Natural killer cell (primary cell): ENCODE measurements at regions not wholly inside any gene's neighbourhood (a gene's known extent, or its start where the extent isn't known, plus 50 kb on each side); places are given as distances from the start of the nearest gene placed in this dataset.

Experiments used
- ATAC-seq, 3 donors: fragments of 150-1000 bp in 2 of 3; fragments of 200-7000 bp in 1 of 3; cut with Tn5 transposase; 1 replicate in 1 of 3; 2 replicates in 2 of 3; pipeline ENCODE4 v1.10.0; 2021; ENCODE audit warnings: mild to moderate bottlenecking in 2 of 3, moderate library complexity in 2 of 3
- DNase-seq, 2 donors: peaks; one replicate each; pipeline versions ENCODE4 v3.0.0 to v3.0.0-alpha.2; 2013 to 2021; ENCODE audit warnings: mixed read lengths in 1 of 2
- H3K27ac ChIP-seq: one replicate; pipeline ENCODE4 v1.5.1; 2013; ENCODE audit warnings: mild to moderate bottlenecking, low read length
- H3K27me3 ChIP-seq: one replicate; pipeline ENCODE4 v1.6.1; 2013; ENCODE audit warnings: low read length; ENCODE audit not compliant: control insufficient read depth, insufficient read depth
- H3K36me3 ChIP-seq: one replicate; pipeline ENCODE4 v1.6.1; 2013; ENCODE audit warnings: low read length; ENCODE audit not compliant: control insufficient read depth, insufficient read depth
- H3K4me1 ChIP-seq: one replicate; pipeline ENCODE4 v1.6.1; 2013; ENCODE audit warnings: low read length; ENCODE audit not compliant: control insufficient read depth, insufficient read depth
- H3K4me3 ChIP-seq: one replicate; pipeline ENCODE4 v1.5.1; 2013; ENCODE audit warnings: low read length
- H3K9me3 ChIP-seq: one replicate; pipeline ENCODE4 v1.6.1; 2013; ENCODE audit warnings: low read length; ENCODE audit not compliant: control insufficient read depth, insufficient read depth
- H3K27ac Mint-ChIP-seq, 2 donors: one replicate each; pipeline ENCODE4 v1.8.0; 2022; ENCODE audit warnings: mild to moderate bottlenecking in 2 of 2, mixed read lengths in 2 of 2, moderate library complexity in 1 of 2
- H3K27me3 Mint-ChIP-seq, 2 donors: one replicate each; pipeline ENCODE4 v1.8.0; 2022; ENCODE audit warnings: low read depth in 2 of 2, mixed read lengths in 2 of 2
- H3K36me3 Mint-ChIP-seq: one replicate; pipeline ENCODE4 v1.8.0; 2022; ENCODE audit warnings: mixed read lengths
- H3K4me1 Mint-ChIP-seq, 2 donors: one replicate each; pipeline ENCODE4 v1.8.0; 2022; ENCODE audit warnings: mixed read lengths in 2 of 2
- H3K4me3 Mint-ChIP-seq: one replicate; pipeline ENCODE4 v1.8.0; 2022; ENCODE audit warnings: mild to moderate bottlenecking, moderate library complexity, mixed read lengths
- H3K9me3 Mint-ChIP-seq, 2 donors: one replicate each; pipeline ENCODE4 v1.8.0; 2022; ENCODE audit warnings: mixed read lengths in 2 of 2
- WGBS: methylation state at CpG from one replicate; pipeline ENCODE4 v1.1.7; 2013; ENCODE audit warnings: missing lambda C conversion rate; ENCODE audit not compliant: insufficient coverage; 5-methylcytosine and 5-hydroxymethylcytosine counted together
- intact Hi-C: fragments of 100-400 bp; cut with micrococcal nuclease; formaldehyde crosslinking; loops from one replicate; pipeline ENCODE4 v1.14.2; 2022
- TF ChIP-seq, protein P1 (sequence below): fragments of 200-600 bp; IDR thresholded peaks from one replicate; pipeline ENCODE4 v1.8.0; 2022; ENCODE audit warnings: antibody characterized with exemption

DNA sequence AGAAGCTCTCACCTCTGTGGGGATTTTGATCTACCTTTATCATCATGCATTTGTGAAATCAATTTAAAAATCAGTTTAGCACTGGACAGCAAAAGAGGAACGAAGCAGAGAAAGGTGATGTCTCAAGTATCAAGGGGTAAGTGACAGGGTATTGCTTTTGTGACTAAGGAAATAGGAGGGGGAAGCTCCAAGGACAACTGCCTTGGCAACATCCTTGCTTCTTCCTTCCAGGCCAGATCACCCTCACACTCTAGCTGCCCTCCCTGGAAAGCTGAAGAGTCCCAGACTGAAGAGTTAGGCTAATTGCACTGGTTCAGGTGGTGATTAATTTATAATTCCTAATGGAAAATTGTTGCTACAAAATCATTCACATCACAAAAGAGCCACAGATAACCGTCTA, 859.1 kb upstream of the ACVR2A start:
- no peak overlapping the region for H3K4me3 ChIP-seq
- H3K9me3 Mint-ChIP-seq, result peaks cover 0 to 4% of the 10 kb centered on the region in 2 donors
- DNase-seq (no peak), ATAC-seq (no peak)
- no peaks in the 10 kb centered on the region for H3K36me3 Mint-ChIP-seq
- no peaks in the 10 kb centered on the region for H3K9me3 ChIP-seq
- 66% methylated on average over 2 of the region's 2 CpGs for WGBS
- H3K27me3 Mint-ChIP-seq, result no peaks in the 10 kb centered on the region
- no peaks in the 10 kb centered on the region for H3K36me3 ChIP-seq
- intact Hi-C loops, result no loop called here
- H3K4me1 ChIP-seq, result no peaks in the 10 kb centered on the region
- H3K27ac Mint-ChIP-seq, result no peak overlapping the region
- H3K27me3 ChIP-seq, result no peaks in the 10 kb centered on the region
- no peak overlapping the region for H3K4me3 Mint-ChIP-seq
- TF ChIP-seq, protein P1, sequence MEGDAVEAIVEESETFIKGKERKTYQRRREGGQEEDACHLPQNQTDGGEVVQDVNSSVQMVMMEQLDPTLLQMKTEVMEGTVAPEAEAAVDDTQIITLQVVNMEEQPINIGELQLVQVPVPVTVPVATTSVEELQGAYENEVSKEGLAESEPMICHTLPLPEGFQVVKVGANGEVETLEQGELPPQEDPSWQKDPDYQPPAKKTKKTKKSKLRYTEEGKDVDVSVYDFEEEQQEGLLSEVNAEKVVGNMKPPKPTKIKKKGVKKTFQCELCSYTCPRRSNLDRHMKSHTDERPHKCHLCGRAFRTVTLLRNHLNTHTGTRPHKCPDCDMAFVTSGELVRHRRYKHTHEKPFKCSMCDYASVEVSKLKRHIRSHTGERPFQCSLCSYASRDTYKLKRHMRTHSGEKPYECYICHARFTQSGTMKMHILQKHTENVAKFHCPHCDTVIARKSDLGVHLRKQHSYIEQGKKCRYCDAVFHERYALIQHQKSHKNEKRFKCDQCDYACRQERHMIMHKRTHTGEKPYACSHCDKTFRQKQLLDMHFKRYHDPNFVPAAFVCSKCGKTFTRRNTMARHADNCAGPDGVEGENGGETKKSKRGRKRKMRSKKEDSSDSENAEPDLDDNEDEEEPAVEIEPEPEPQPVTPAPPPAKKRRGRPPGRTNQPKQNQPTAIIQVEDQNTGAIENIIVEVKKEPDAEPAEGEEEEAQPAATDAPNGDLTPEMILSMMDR, result no peak
- H3K27ac ChIP-seq, result no peak overlapping the region
- no peaks in the 10 kb centered on the region for H3K4me1 Mint-ChIP-seq

DNA sequence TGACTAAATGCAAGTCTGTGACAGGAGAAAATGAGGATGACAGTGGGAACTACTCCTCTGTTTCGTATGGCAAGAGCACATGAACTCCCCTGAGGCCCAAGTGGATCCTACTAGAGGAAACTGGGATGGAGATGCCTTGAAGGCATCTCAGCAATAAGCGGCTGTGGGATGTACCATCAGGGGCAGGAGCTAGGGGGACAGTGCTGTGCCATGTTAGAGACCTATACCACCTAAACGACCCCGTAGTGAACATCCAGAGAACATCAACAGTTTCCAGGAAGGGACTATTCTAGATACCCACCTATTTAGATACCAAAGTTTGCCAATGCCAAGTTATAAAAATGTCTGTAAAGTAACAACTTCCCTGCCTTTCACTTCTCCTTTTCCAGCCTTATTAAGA, 860.8 kb upstream of the ACVR2A start:
- DNase-seq, result no peak
- Mint-ChIP-seq H3K4me3 (no peak overlapping the region), H3K36me3 (no peaks in the 10 kb centered on the region), H3K9me3 (peaks cover 0 to 9% of the 10 kb centered on the region in 2 donors), H3K27me3 (no peaks in the 10 kb centered on the region), H3K4me1 (no peaks in the 10 kb centered on the region), H3K27ac (no peak overlapping the region)
- WGBS, result 65% methylated on average over 4 of the region's 4 CpGs
- Histone ChIP-seq H3K36me3 (no peaks in the 10 kb centered on the region), H3K27ac (no peak overlapping the region), H3K9me3 (no peaks in the 10 kb centered on the region), H3K4me3 (no peak overlapping the region), H3K27me3 (no peaks in the 10 kb centered on the region), H3K4me1 (no peaks in the 10 kb centered on the region)
- TF ChIP-seq, protein P1, result no peak
- no peak for ATAC-seq
- intact Hi-C loops, result no loop called here

DNA sequence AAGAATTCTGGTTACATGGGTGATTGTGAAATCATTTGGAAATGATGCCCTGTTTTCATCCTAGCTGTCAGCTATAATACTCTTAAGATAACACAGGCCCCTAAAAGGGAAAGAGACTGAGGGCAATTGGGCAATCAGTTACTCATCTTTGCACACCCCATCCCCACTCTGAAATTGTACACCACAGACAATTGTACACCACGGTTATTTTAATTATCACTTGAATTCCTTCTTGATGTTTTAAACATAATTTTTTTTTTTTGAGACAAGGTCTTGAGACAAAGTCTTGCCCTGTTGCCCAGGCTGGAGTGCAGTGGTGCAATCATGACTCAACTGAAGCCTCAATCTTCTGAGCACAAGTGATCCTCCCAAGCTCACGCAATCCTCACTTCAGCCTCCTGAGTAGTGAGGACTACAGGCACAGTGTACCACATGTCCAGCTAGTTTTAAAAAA, 862.4 kb upstream of the ACVR2A start:
- intact Hi-C loops, result no loop called here
- 85% methylated on average over 2 of the region's 2 CpGs for WGBS
- Histone ChIP-seq H3K27me3 (no peaks in the 10 kb centered on the region), H3K9me3 (no peaks in the 10 kb centered on the region), H3K4me3 (no peak overlapping the region), H3K27ac (no peak overlapping the region), H3K36me3 (no peaks in the 10 kb centered on the region), H3K4me1 (no peaks in the 10 kb centered on the region)
- Mint-ChIP-seq H3K27me3 (no peaks in the 10 kb centered on the region), H3K9me3 (peaks cover 0 to 9% of the 10 kb centered on the region in 2 donors), H3K4me1 (no peaks in the 10 kb centered on the region), H3K36me3 (no peaks in the 10 kb centered on the region), H3K4me3 (no peak overlapping the region), H3K27ac (no peak overlapping the region)
- TF ChIP-seq, protein P1, result no peak
- DNase-seq (no peak), ATAC-seq (no peak)

DNA sequence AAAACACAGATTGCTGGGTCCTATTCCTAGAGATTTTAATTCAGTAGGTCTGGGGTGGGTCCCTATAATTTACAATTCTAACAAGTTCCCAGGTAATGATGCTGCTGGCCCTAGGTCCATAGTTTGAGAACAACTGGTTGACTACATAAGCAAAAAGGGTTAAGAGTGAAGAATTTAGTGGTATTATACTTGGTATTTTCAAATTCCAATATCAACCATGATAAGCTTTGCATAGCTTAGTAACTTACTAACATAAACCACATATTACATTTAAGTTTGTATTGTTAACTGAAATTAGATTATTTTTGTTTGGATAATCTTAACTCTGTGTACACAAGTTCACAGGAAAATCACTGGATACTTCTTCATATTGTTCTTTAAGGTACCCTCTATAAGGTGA, 862.9 kb upstream of the ACVR2A start:
- H3K4me1 ChIP-seq, result no peaks in the 10 kb centered on the region
- H3K4me3 ChIP-seq, result no peak overlapping the region
- no peaks in the 10 kb centered on the region for H3K36me3 ChIP-seq
- Mint-ChIP-seq H3K9me3 (peaks cover 0 to 9% of the 10 kb centered on the region in 2 donors), H3K27ac (no peak overlapping the region), H3K36me3 (no peaks in the 10 kb centered on the region), H3K27me3 (no peaks in the 10 kb centered on the region), H3K4me1 (no peaks in the 10 kb centered on the region), H3K4me3 (no peak overlapping the region)
- TF ChIP-seq, protein P1, result no peak
- ATAC-seq (no peak), DNase-seq (no peak)
- intact Hi-C loops, result no loop called here
- H3K9me3 ChIP-seq, result no peaks in the 10 kb centered on the region
- H3K27ac ChIP-seq, result no peak overlapping the region
- H3K27me3 ChIP-seq, result no peaks in the 10 kb centered on the region
